GM12874 (cell line): ENCODE measurements at regions not wholly inside any gene's neighbourhood (a gene's known extent, or its start where the extent isn't known, plus 50 kb on each side); places are given as distances from the start of the nearest gene placed in this dataset.

Source experiments
- TF ChIP-seq, protein P1 (sequence below): IDR thresholded peaks from 2 replicates; pipeline ENCODE4 v1.5.1; 2011; ENCODE audit warnings: low read depth, mild to moderate bottlenecking, control low read depth, low read length, moderate library complexity; ENCODE audit not compliant: insufficient read depth

DNA sequence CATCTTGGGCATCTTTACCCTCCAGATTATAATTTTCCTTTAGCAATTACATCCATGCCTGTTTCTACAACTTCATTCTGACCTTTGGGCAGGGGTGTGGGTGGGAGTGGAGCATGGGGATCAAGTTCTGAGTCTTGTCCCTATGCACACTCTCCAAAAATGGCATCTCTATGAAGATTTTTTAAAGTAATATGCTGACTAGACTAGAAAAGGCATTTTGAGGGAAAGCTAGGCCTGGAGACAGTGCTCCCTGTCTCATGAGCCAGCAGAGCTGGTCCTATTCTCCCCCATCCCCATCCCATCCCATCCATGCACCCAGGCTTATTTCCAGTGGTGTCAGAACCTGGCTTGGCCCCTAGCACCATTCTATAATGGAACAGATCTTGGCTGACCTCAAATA, 398.0 kb upstream of the SLC24A2 start:
- TF ChIP-seq, protein P1, sequence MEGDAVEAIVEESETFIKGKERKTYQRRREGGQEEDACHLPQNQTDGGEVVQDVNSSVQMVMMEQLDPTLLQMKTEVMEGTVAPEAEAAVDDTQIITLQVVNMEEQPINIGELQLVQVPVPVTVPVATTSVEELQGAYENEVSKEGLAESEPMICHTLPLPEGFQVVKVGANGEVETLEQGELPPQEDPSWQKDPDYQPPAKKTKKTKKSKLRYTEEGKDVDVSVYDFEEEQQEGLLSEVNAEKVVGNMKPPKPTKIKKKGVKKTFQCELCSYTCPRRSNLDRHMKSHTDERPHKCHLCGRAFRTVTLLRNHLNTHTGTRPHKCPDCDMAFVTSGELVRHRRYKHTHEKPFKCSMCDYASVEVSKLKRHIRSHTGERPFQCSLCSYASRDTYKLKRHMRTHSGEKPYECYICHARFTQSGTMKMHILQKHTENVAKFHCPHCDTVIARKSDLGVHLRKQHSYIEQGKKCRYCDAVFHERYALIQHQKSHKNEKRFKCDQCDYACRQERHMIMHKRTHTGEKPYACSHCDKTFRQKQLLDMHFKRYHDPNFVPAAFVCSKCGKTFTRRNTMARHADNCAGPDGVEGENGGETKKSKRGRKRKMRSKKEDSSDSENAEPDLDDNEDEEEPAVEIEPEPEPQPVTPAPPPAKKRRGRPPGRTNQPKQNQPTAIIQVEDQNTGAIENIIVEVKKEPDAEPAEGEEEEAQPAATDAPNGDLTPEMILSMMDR = no peak

DNA sequence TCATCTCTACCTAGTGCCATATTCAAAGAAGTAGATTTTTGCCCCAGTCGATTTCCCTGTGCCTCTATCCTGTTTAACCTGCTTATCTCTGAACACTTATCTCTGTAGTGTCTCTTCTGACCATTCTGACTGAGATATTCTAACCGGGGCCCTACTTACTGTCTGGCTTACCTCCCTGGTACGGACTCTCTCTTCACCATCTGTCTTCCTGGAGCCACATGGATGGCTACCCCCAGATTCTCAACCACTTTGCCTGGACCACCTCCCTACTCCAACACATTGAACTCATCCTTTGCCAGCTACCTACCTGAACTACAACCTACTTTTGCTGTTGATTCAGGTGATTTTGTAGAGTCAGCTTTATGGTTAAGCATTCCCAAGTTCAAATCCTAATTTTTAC, 397.4 kb upstream of the SLC24A2 start:
- TF ChIP-seq, protein P1 = no peak

DNA sequence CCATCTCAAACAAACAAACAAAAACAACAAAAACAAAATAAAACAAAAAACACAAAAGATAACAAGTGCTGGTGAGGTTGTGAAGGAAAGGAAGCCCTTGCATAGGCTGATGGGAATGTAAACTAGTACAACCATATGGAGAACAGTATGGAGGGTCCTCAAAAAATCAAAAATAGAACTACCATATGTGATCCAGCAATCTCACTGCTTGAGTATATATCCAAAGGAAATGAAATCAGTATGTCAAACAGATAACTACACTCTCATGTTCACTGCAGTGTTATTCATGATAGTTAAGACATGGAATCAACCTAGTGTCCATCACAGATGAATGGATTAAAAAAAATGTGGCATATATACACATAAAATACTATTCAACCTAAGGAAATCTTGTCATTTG, 395.7 kb upstream of the SLC24A2 start:
- TF ChIP-seq, protein P1 = no peak

DNA sequence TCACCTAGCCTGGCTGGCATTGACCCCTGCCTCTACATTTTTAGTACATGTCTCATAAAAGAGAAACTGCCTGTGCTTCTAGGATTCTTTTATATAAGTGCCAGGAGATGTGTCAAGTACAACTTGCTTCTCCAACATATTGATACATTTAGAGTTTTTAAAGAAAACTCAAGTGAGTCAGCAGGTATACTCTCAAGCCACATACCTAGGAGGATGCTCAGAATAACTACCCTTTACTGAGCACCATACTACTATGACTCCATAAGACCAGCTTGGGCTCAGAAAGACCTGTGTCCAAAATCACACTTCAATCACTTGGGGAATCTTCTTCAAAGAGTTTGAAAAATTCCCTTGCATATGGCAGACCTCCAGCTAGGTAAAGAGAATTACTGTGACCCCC, 389.8 kb upstream of the SLC24A2 start:
- TF ChIP-seq, protein P1 = no peak

DNA sequence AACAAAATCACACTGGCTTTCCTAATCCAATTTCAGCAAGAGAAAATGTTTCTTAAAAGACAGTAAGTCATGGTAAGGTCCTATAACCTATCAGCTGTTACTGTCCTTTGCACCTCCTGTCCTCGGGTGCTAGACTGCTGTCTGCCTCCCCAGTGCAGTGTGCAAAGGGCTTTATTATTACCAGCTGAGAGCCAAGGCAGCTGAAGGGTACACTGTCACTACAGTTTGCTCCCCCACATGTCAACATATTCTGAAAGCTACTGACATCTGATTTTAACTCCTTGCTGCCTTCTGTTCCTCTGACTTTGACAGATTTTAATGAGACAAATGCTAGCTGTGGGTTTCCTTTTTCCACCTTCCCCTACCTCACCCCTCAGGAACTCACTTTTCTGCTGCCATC, 389.4 kb upstream of the SLC24A2 start:
- TF ChIP-seq, protein P1 = no peak

DNA sequence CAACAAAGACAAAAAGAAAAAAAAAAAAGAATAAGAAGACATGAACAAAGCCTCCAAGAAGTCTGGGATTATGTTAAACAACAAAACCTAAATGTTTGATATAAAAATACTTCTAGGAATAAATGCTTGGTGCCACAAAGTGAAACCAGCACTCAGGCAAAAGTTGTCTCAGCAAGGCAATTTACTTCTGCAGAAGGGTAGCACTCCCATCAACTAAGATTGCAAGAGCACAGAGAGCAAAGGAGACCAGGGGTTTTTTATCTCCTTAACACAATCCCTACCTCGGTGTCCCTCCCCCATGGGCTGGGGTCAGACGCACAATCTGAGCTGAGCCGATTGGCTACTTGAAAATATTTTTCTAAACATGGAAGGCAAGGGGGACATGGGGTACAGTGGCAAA, 381.3 kb upstream of the SLC24A2 start:
- TF ChIP-seq, protein P1 = no peak

DNA sequence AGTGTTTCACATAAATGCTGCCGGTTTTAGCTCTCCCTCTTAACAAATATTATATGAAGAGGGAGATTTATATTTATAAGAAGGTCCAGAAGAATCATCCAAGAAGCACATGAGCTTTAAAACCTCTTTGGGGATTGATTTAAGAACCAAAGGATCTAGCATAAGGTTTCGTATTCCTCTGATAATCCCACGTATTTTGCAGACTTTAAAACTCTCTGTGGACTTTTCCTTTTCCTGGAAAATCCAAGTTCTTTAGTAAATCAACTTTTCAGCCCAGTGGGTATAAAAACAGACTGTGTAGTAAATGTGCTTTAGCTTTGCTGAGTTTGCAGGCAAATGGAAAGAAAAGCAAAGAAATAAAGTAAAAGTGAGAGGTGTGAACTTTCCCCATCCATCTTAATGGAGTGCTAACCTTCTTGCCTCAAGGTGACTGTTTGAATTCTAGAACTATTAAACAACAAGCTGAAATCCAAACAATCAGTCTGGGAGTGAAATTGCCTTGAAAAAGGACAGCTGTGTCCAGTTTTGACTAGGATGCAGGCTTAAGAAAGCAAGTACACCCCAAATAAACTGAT, 363.4 kb upstream of the SLC24A2 start:
- TF ChIP-seq, protein P1 = no peak
